SKM-1 treated with dmso at 0.1 percent for 144 hours (cell line): ENCODE measurements at regions not wholly inside any gene's neighbourhood (a gene's known extent, or its start where the extent isn't known, plus 50 kb on each side); places are given as distances from the start of the nearest gene placed in this dataset.
"Not testable (repeated sequence)": the region's sequence is repeated elsewhere in the genome, so short reads cannot be mapped to it uniquely, and the experiment has no call there.

Source experiments
- DNase-seq: peaks from one replicate; lab custom pipeline; 2025; ENCODE audit not compliant: unreplicated experiment; lab: John Stamatoyannopoulos, UW

DNA sequence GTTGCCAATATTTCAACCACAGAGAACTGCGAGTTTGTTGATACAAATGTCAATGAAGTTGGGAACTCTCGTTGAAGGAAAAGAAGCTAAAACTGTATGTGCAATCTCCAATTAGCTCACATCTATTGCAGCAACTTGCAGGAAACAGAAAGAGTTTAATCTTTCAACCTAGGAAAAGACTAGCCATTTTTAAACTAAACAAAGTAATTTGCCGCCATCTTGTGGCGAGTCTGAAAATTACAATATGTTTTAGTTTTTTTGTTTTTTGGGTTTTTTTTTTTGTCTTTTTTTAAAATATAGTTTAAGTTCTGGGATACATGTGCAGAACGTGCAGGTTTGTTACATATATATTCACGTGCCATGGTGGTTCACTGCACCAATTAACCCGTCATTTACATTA lies 131.2 kb upstream of the FOXG1 start:
- peak; percentile 2 for DNase-seq

- DNase-seq: not testable (repeated sequence)
Measured at GRCh38 chr14:28635816-28636215, 130.8 kb upstream of the FOXG1 start.

DNA sequence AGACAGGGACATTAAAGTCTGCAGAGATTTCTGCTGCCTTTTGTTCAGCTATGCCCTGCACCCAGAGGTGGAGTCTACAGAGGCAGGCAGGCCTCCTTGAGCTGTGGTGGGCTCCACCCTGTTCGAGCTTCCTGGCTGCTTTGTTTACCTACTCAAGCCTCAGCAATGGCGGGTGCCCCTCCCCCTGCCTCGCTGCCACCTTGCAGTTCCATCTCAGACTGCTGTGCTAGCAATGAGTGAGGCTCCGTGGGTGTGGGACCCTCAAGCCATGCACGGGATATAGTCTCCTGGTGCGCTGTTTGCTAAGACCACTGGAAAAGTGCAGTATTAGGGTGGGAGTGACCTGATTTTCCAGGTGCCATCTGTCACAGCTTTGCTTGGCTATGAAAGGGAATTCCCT lies 125.4 kb upstream of the FOXG1 start:
- not testable (repeated sequence) for DNase-seq

GRCh38 chr14:28651148-28651547 lies 115.4 kb upstream of the FOXG1 start:
- no peak for DNase-seq

- DNase-seq: no peak
Measured at GRCh38 chr14:28652782-28653181, 113.8 kb upstream of the FOXG1 start.

DNA sequence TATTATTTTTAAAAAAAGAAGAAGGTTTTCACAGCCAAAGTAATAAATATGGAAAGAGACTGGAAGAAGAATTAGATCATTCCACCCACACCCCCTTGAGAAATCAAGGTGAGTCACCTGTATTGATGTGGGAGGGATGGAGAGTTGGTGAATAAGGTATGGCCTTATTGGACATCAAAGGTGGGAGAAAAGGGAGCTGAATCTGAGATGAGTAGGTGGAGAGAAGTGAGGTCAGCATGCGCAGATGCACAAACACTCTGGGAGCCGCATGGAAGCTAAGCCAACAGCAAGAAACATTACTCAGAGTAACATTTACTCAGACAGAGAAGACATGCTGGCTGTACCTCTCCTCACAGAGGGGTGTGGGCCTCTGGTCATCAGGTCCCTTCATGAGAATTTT lies 113.1 kb upstream of the FOXG1 start:
- DNase-seq: no peak

- no peak for DNase-seq
Measured at GRCh38 chr14:28656704-28657255, 109.8 kb upstream of the FOXG1 start.

GRCh38 chr14:28661171-28661772 lies 105.3 kb upstream of the FOXG1 start:
- DNase-seq: no peak

- no peak for DNase-seq
Measured at GRCh38 chr14:28666961-28667360, 99.6 kb upstream of the FOXG1 start.

- DNase-seq: no peak
Measured at GRCh38 chr14:28671425-28671824, 95.2 kb upstream of the FOXG1 start.

- DNase-seq: no peak
Measured at GRCh38 chr14:28673056-28673455, 93.5 kb upstream of the FOXG1 start.

DNA sequence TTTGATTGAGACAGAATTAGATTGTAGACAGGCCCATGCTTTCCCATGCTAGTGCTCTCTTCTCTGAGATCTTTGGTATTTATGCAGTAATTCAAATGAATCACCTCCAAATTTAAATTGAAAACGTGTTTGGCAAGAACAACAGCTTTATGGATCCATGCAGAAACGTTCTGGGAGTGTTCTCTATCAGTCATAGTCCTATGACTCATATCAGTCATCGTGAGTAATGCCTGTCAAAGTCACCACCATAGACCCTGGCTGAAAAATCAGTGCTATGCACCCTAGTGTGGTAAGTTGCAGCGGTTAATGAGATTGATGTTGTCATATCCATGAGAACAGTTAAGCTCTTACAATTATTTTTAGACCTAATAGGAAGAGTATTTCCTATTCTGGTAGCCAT lies 90.1 kb upstream of the FOXG1 start:
- DNase-seq: no peak

DNA sequence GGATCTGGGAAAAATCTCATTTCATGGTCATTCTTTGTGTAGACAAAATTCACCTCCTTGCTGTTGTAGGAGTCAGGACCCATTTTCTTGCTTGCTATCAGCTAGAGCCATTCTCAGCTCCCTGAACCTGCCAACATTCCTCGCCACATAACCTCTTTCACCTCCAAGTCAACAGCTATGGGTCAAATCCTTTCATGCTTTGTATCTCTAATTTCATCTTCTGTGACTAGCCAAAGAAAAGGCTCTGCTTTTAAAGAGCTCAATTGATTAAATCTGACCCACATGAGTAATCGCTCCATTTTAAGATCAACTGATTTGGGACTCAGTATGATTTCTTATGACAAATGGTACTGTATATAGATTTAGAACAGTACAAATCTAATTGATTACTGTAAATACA lies 89.2 kb upstream of the FOXG1 start:
- DNase-seq: no peak

GRCh38 chr14:28678887-28679286 lies 87.7 kb upstream of the FOXG1 start:
- no peak for DNase-seq

DNA sequence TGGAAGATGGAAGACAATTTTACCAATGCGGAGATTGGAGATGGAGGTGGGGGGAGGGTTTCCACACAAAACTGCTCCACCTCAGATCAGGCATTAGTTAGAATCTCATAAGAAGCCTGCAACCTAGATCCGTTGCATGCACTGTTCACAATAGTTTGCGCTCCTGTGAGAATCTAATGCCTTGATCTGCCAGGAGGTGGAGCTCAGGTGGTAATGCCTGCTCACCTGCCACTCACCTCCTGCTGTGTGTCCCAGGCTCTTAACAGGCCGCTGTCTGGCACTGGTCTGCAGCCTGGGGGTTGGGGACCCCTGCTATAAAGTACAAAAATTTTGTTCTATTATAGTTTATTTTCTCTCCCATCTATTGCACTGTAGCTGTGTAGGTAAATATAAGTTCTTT lies 84.9 kb upstream of the FOXG1 start:
- DNase-seq: no peak

DNA sequence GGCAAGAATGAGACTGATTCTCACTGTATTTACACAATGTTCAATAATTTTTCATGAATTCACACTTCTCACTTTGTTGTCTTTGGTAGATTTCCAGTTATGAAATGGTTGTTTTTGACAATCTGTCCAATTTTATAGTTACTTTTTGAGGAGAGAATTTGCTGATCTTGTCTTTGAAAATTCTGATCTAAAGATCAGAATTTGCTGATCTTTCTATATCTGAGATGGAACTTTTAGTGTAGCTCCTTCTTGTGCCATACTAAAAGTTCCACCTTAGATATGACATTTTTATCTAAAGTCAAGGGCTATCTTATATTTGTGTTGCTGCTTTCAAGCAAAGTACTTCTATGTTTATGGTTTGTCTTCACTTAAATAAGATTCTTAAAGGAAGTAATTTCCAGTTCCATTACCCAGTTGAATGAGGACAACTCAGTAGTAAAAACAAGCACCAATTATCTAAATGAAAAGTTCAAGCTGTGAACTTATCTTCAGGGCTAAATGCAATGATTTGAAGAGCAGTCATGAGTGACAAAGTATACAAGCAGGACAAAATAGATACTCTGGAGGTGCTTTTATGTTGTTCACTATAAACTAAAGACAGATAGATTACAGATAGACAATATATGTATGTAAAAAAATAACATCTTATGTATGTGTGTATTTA lies 76.4 kb upstream of the FOXG1 start:
- DNase-seq: no peak

- DNase-seq: no peak
Measured at GRCh38 chr14:28695109-28695508, 71.5 kb upstream of the FOXG1 start.

DNA sequence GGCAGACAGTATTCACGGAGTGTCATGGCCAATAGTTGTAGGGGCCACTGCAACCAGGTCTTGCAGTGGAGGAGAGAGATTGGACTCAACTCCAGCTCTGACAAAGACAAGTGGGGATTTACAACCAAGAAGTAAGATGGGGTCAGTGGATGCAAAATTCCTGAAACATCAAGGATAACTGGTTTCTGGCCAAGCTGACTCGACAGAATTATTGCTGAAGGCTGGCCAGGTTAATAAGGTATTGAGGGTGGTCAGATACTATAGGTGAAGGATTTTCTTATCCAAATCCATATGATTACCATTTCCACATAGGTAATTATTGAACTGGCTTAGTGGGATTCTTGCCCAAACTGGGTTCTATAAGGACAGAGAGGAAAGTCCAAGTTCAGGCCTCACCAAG lies 64.9 kb upstream of the FOXG1 start:
- no peak for DNase-seq

DNA sequence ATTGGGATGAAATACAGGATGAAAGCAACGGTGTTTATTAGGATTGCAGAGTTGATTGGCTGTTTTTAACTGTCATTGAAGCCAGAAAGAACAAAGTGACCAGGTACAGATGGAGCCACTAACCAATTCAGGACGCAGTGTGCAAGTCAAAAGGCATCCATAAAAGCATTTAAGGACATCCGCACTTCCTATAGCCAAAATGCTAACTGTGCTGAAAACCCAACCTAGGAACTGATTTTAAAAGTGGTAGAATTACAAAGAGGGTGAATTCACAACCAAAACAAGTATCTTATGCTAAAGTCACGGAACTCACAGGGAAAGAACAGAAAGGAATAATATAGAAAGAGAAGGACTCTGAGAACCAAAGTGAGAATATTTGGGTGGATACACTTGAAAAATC lies 63.1 kb upstream of the FOXG1 start:
- no peak for DNase-seq

- DNase-seq: no peak
Measured at GRCh38 chr14:28704153-28704552, 62.4 kb upstream of the FOXG1 start.

GRCh38 chr14:28707814-28708213 lies 58.8 kb upstream of the FOXG1 start:
- DNase-seq: no peak

- no peak for DNase-seq
Measured at GRCh38 chr14:28709571-28710305, 56.8 kb upstream of the FOXG1 start.
